Tibial artery (tissue), 4 donors: ENCODE measurements at regions not wholly inside any gene's neighbourhood (a gene's known extent, or its start where the extent isn't known, plus 50 kb on each side); places are given as distances from the start of the nearest gene placed in this dataset.

ENCODE experiments used
- DNase-seq, 2 donors: peaks; one replicate each; pipeline ENCODE4 v3.0.0-alpha.2; 2019
- H3K27ac ChIP-seq, 2 donors: fragments of 200-600 bp; sonication (generic) in 1 of 2; 1 replicate in 1 of 2; 2 replicates in 1 of 2; pipeline ENCODE4 v1.5.1; 2018 to 2019; ENCODE audit warnings: mild to moderate bottlenecking in 1 of 2
- H3K27me3 ChIP-seq, 2 donors: fragments of 200-600 bp; sonication (generic) in 1 of 2; one replicate each; pipeline versions ENCODE4 v1.5.1 to v1.6.0; 2016 to 2019
- H3K36me3 ChIP-seq, 3 donors: fragments of 200-600 bp; sonication (generic) in 2 of 3; one replicate each; pipeline ENCODE4 v1.5.1; 2016 to 2019; ENCODE audit warnings: mild to moderate bottlenecking in 2 of 3
- H3K4me1 ChIP-seq, 4 donors: fragments of 200-600 bp; sonication (generic) in 2 of 4; 1 replicate in 3 of 4; 2 replicates in 1 of 4; pipeline ENCODE4 v1.5.1; 2016 to 2019
- H3K4me3 ChIP-seq, 2 donors: fragments of 200-600 bp; sonication (generic) in 1 of 2; 1 replicate in 1 of 2; 2 replicates in 1 of 2; pipeline ENCODE4 v1.5.1; 2018 to 2019; ENCODE audit warnings: mild to moderate bottlenecking in 2 of 2
- H3K9me3 ChIP-seq, 3 donors: fragments of 200-600 bp; sonication (generic) in 1 of 3; one replicate each; pipeline ENCODE4 v1.5.1; 2016 to 2019
- CTCF ChIP-seq, 2 experiments: fragments of 200-600 bp in 1 of 2; fragments of 450-650 bp in 1 of 2; IDR thresholded peaks; one replicate each; pipeline ENCODE4 v1.5.1; 2017 to 2019; ENCODE audit warnings: antibody characterized with exemption in 2 of 2, mild to moderate bottlenecking in 1 of 2, moderate library complexity in 1 of 2
- intact Hi-C: fragments of 100-400 bp; cut with DNase I; formaldehyde crosslinking; loops from one replicate; pipeline ENCODE4 v1.15.0; 2023; ENCODE audit warnings: low total_unique reads

- no peak overlapping the region for H3K4me3 ChIP-seq
- no peak for DNase-seq
- intact Hi-C loops: no loop called here
Measured at GRCh38 chr6:8530785-8531435, 95.6 kb upstream of the SLC35B3 start.

GRCh38 chr6:8529250-8529649, 93.9 kb upstream of the SLC35B3 start:
- DNase-seq: no peak
- H3K36me3 ChIP-seq: no peaks in the 10 kb centered on the region
- intact Hi-C loops: no loop called here
- no peak overlapping the region for H3K4me3 ChIP-seq
- no peak for TF ChIP-seq CTCF (IDR thresholded peaks at IDR 0.05)
- no peak overlapping the region for H3K27ac ChIP-seq
- H3K9me3 ChIP-seq: peaks cover 0 to 12% (median 8%) of the 10 kb centered on the region in 3 donors
- H3K27me3 ChIP-seq: no peaks in the 10 kb centered on the region
- no peaks in the 10 kb centered on the region for H3K4me1 ChIP-seq

More at GRCh38 chr6:8530785-8531435, 95.6 kb upstream of the SLC35B3 start:
- no peak for TF ChIP-seq CTCF (IDR thresholded peaks at IDR 0.05)
- Histone ChIP-seq H3K36me3 (no peaks in the 10 kb centered on the region), H3K27me3 (no peaks in the 10 kb centered on the region), H3K9me3 (peaks cover 0 to 12% (median 8%) of the 10 kb centered on the region in 3 donors), H3K27ac (no peak overlapping the region), H3K4me1 (no peaks in the 10 kb centered on the region)

GRCh38 chr6:8527818-8528217, 92.5 kb upstream of the SLC35B3 start:
- no peak for DNase-seq
- intact Hi-C loops: no loop called here
- H3K36me3 ChIP-seq: no peaks in the 10 kb centered on the region
- no peak overlapping the region for H3K27ac ChIP-seq
- H3K4me3 ChIP-seq: no peak overlapping the region
- H3K27me3 ChIP-seq: no peaks in the 10 kb centered on the region
- no peaks in the 10 kb centered on the region for H3K4me1 ChIP-seq
- TF ChIP-seq CTCF (IDR thresholded peaks at IDR 0.05): no peak
- H3K9me3 ChIP-seq: peaks cover 0 to 7% (median 5%) of the 10 kb centered on the region in 3 donors

GRCh38 chr6:8526624-8527023, 91.3 kb upstream of the SLC35B3 start:
- no peaks in the 10 kb centered on the region for H3K9me3 ChIP-seq
- H3K27ac ChIP-seq: no peak overlapping the region
- no peak for DNase-seq
- H3K36me3 ChIP-seq: no peaks in the 10 kb centered on the region
- intact Hi-C loops: no loop called here
- no peak overlapping the region for H3K4me3 ChIP-seq
- no peak for TF ChIP-seq CTCF (IDR thresholded peaks at IDR 0.05)
- H3K27me3 ChIP-seq: no peaks in the 10 kb centered on the region
- no peaks in the 10 kb centered on the region for H3K4me1 ChIP-seq

GRCh38 chr6:8525370-8525769, 90.0 kb upstream of the SLC35B3 start:
- Histone ChIP-seq H3K4me3 (no peak overlapping the region), H3K9me3 (peaks cover 0 to 4% (median 0%) of the 10 kb centered on the region in 3 donors)
- no peak for TF ChIP-seq CTCF (IDR thresholded peaks at IDR 0.05)

GRCh38 chr6:8513174-8513573, 77.8 kb upstream of the SLC35B3 start:
- intact Hi-C loops: no loop called here
- DNase-seq: no peak
- no peak overlapping the region for H3K27ac ChIP-seq

More at GRCh38 chr6:8525370-8525769, 90.0 kb upstream of the SLC35B3 start:
- intact Hi-C loops: no loop called here
- Histone ChIP-seq H3K36me3 (no peaks in the 10 kb centered on the region), H3K4me1 (no peaks in the 10 kb centered on the region), H3K27ac (no peak overlapping the region), H3K27me3 (no peaks in the 10 kb centered on the region)
- no peak for DNase-seq

More at GRCh38 chr6:8513174-8513573, 77.8 kb upstream of the SLC35B3 start:
- no peak overlapping the region for H3K4me3 ChIP-seq
- no peak for TF ChIP-seq CTCF (IDR thresholded peaks at IDR 0.05)
- no peaks in the 10 kb centered on the region for H3K4me1 ChIP-seq
- no peaks in the 10 kb centered on the region for H3K36me3 ChIP-seq
- H3K9me3 ChIP-seq: no peaks in the 10 kb centered on the region
- H3K27me3 ChIP-seq: no peaks in the 10 kb centered on the region
